ENCODE measurements at regions not wholly inside any gene's neighbourhood (a gene's known extent, or its start where the extent isn't known, plus 50 kb on each side); places are given as distances from the start of the nearest gene placed in this dataset.

DNA sequence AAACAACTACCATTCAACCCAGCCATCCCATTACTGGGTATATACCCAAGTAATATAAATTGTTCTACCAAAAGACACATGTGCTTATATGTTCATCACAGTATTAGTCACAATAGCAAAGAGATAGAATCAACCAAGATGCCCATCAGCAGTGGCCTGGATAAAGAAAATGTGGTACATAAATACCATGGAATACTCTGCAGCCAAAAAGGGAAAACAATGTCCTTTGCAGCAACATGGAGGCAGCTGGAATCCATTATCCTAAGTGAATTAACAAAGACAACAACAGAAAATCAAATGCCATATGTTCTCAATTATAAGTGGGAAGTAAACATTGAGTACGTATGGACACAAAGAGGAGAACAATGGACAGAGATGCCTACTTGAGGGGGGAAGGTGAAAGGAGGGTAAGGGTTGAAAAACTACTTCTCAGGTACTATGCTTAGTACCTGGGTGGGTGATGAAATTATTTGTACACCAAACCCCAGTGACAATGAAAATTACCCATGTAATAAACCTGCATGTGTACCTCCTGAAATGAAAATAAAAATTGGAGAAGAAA is 632.1 kb upstream of the AADAT start:
- ChIA-PET POLR2A (no interaction called here), CTCF (interaction anchor here (1.1 kb wide), 1 partner anchor 14 kb away, joined by 3 read pairs; no protein-coding TSS in a partner anchor)
- DNase-seq (ENCODE audit: extremely low spot score): no peak
- TF ChIP-seq, protein P1, sequence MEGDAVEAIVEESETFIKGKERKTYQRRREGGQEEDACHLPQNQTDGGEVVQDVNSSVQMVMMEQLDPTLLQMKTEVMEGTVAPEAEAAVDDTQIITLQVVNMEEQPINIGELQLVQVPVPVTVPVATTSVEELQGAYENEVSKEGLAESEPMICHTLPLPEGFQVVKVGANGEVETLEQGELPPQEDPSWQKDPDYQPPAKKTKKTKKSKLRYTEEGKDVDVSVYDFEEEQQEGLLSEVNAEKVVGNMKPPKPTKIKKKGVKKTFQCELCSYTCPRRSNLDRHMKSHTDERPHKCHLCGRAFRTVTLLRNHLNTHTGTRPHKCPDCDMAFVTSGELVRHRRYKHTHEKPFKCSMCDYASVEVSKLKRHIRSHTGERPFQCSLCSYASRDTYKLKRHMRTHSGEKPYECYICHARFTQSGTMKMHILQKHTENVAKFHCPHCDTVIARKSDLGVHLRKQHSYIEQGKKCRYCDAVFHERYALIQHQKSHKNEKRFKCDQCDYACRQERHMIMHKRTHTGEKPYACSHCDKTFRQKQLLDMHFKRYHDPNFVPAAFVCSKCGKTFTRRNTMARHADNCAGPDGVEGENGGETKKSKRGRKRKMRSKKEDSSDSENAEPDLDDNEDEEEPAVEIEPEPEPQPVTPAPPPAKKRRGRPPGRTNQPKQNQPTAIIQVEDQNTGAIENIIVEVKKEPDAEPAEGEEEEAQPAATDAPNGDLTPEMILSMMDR (IDR thresholded peaks at IDR 0.05; ENCODE audit: control extremely low read depth, extremely low read depth, low read depth, missing control alignments): no peak

DNA sequence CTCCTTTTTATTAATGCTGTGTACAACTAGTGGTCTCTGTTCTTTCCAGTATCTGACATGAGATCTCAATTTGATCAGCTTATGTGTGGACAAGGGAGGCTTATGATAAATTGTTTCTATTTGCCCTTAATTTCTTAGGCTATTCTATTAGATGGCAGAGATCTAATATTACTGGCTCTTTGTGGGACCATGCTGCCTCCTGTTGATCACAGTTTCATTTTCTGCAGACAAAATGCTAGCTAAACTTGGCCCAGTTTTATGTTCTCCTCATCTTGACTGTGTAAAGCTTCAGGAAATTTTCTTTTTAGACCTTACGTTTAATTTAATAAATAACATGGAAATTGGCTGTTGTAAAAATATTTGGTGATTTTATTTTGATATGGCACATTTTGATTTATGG is 627.1 kb upstream of the AADAT start:
- TF ChIP-seq, protein P1 (IDR thresholded peaks at IDR 0.05; ENCODE audit: control extremely low read depth, extremely low read depth, low read depth, missing control alignments): no peak
- ChIA-PET POLR2A (no interaction called here), CTCF (interaction anchor here (0.8 to 1.2 kb wide), 2 partner anchors 11 to 457 kb away, joined by 3 read pairs; no protein-coding TSS in a partner anchor)
- no peak for DNase-seq (ENCODE audit: extremely low spot score)

DNA sequence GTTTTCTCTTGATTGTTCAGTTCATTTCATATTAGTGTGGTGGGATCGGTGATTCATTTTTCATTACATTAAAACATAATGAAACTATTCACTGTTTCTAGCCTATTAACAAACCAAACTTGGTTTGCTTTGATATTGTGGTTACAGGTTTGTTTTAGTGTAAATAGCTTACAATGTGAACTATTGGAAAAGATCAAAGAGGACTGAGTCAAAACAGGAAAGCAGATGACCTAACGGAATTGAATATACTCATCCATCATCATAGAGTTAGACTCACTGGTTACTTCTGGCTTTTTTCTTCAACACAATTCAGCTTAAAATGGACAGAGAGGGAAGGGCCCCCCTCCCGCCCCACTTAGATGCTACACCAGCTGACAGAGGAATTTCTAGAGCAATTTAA is 616.2 kb upstream of the AADAT start:
- DNase-seq (ENCODE audit: extremely low spot score): no peak
- TF ChIP-seq, protein P1 (IDR thresholded peaks at IDR 0.05; ENCODE audit: control extremely low read depth, extremely low read depth, low read depth, missing control alignments): no peak
- CTCF ChIA-PET: interaction anchor here (0.9 to 1.6 kb wide), 3 partner anchors 9 to 332 kb away, joined by 3 read pairs; no protein-coding TSS in a partner anchor
- POLR2A ChIA-PET: interaction anchor here (0.6 kb wide), 1 partner anchor 55 kb away, joined by 8 read pairs; no protein-coding TSS in a partner anchor

DNA sequence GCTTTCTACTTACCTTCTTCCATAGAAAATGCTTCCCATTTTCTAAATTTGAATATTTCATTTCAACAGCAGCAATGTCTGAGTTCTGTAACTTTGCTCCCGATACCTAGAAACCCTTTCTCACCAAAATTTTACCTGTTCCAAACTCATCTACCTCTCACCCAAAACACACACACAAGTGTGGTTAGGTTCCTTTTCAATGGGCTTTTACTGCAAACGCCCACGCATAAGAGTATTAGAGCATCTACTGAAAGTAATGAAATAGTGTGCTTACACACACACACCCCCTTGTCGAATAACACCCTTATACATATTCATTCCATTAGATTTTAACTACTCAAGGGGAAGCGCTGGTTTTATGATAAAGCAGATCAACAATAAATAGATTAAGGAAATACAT is 610.3 kb upstream of the AADAT start:
- POLR2A ChIA-PET: interaction anchor here (0.7 kb wide), 1 partner anchor 98 kb away, joined by 3 read pairs; no protein-coding TSS in a partner anchor
- CTCF ChIA-PET: interaction anchor here (0.6 kb wide), 1 partner anchor 9 kb away, joined by 3 read pairs; no protein-coding TSS in a partner anchor
- TF ChIP-seq, protein P1 (IDR thresholded peaks at IDR 0.05; ENCODE audit: control extremely low read depth, extremely low read depth, low read depth, missing control alignments): no peak
- no peak for DNase-seq (ENCODE audit: extremely low spot score)

DNA sequence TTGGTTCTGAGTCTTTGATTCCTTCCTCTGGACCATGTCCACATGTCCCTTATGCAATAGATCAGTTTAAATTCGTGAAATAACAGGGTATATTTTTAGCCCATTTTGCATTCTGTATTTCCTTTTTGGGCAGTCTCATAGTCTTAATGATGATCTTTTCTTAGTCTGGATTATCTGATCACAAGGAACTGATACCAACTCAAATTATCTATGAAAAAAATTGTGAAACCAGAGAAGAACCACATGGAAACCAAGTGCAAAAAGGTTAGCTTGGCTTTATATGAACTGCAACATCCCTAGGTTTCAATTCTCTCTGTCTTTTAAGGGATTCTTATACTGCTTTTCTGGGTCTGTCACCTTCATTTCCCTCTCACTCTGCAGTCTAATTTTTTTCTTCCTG is 608.6 kb upstream of the AADAT start:
- ChIA-PET POLR2A (no interaction called here), CTCF (interaction anchor here (1.0 kb wide), 1 partner anchor 27 kb away, joined by 4 read pairs; no protein-coding TSS in a partner anchor)
- TF ChIP-seq, protein P1 (IDR thresholded peaks at IDR 0.05; ENCODE audit: control extremely low read depth, extremely low read depth, low read depth, missing control alignments): no peak
- no peak for DNase-seq (ENCODE audit: extremely low spot score)

DNA sequence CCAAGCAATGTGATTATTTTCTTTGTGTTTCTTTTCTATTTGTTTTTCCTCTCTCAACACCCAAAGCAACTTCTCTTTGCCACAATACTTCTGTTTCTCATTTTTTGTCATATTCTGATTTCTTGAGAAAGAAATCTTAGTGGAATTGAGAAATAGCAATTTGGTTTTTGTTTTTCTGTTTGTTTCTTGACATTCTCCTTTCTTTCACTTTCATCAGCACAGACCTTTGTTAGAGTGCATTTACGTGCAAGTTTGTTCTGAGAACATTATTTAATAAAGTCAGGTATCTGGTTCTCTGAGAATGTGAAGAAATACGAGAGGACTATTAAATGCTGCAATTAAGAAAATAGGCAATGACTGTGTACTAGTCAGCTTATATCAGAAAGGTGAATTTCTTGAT is 608.1 kb upstream of the AADAT start:
- TF ChIP-seq, protein P1 (IDR thresholded peaks at IDR 0.05; ENCODE audit: control extremely low read depth, extremely low read depth, low read depth, missing control alignments): no peak
- CTCF ChIA-PET: interaction anchor here (1.0 kb wide), 1 partner anchor 26 kb away, joined by 4 read pairs; no protein-coding TSS in a partner anchor
- DNase-seq (ENCODE audit: extremely low spot score): no peak
- POLR2A ChIA-PET: no interaction called here

Measured in GM10248 (cell line).